GM18873 (cell line): ENCODE measurements at regions not wholly inside any gene's neighbourhood (a gene's known extent, or its start where the extent isn't known, plus 50 kb on each side); places are given as distances from the start of the nearest gene placed in this dataset.

Experiments used
- ATAC-seq: cut with Tn5 transposase; IDR thresholded peaks from one replicate; pipeline ENCODE4 v1.9.1; 2021; ENCODE audit warnings: mild to moderate bottlenecking, moderate library complexity, moderate number of reproducible peaks; ENCODE audit not compliant: unreplicated experiment, low FRiP score

DNA sequence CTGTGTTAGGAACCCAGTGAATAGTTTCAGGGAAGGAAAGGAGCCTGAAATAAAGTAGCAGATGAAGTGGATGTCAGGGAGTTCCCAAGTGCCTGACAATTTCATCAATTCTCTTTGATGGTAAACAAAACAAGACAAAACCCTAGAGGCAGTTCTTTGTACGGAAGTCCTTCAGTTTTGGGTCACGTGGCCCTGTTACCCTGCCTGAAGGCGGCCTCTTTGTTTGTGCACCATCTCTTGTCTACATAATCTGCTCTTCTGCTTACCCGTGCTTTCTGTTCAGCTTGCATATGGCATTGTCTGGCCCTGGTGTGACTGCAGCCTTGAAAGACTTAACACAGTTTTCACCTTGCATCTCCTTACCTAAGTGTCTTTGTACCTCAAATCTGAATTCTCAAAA lies 166.7 kb upstream of the DUSP10 start:
- ATAC-seq, result no peak

GRCh38 chr1:221907166-221907932 lies 165.5 kb upstream of the DUSP10 start:
- ATAC-seq, result no peak

DNA sequence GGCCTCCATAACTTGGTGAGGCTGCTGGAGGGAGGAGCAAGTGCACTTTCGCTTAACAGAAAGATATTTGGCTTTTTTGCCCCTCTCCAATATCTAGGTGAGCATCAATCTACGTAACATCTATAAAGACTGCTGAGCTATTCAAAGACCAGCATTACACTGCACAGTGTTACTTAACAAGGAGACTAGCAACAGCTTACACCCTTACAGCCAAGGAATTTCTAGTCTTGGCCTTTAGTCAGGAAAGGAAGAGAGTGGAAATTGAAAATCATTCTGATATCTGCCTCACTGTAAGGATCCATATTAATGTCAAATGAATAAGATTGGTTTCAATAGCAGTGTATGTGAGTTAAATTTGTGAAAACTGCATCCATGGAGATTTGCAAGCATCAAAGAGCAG lies 163.9 kb upstream of the DUSP10 start:
- ATAC-seq, result no peak

GRCh38 chr1:221904319-221904718 lies 162.4 kb upstream of the DUSP10 start:
- ATAC-seq, result no peak

DNA sequence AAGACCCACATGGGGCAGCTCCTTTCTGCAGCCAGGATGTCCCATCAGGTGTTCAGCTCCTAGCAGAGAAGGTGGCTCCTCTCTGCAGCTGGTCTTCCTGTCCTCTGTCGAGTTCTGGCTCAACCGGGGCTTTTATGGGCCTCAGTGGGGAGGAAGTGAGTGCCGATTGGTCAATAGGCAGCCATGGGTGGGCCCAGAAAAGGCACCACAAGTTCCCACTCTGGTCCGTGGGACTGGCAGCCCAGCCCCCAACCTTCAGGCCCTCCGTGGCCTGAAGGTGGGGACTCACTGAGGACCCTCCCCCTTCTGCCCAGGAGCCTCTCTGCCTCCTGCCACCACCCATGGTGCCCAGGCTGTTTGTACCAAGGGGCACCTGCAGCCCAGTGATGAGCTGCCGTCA lies 161.7 kb upstream of the DUSP10 start:
- ATAC-seq, result no peak

DNA sequence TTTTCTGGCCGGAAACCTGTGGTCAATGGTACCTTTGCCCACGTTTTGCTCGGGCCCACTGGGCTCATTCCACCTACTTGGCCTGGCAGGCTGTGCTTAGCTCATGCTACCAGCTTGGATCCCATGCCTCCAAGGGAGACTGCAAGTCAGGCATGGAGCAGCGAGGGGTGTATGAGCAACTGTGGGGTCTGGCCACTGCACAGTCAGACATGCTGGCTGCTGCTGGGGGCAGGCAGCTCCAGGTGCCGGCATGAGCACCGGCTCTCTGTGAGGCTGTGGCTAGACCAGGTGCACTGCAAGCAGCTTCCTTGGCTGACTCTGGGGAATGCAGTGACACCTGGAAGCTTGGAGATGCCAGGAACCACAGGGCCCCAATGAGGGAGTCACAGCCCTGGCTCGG lies 161.1 kb upstream of the DUSP10 start:
- ATAC-seq, result no peak

- ATAC-seq, result no peak
Measured at GRCh38 chr1:221900678-221901077, 158.8 kb upstream of the DUSP10 start.

DNA sequence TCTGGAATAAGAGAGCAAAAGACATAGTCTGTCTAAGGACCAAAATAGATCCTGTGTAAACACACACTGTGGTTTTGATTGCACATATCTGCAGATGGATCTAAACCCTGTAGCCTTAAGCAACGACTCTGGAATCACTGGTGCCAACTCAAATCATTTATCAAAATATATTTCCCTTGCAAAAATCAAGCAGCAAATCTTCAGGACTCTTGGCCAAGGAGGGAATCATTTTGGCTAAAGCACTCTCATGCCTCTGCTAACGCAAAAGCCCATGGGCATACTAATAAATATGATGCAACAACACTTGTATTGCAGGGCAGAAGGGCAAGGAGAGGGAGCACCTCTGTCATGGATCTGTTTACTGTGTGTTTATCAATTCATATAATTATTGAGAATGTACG lies 155.4 kb upstream of the DUSP10 start:
- ATAC-seq, result no peak

GRCh38 chr1:221892301-221892830 lies 150.5 kb upstream of the DUSP10 start:
- no peak for ATAC-seq

GRCh38 chr1:221891708-221892107 lies 149.8 kb upstream of the DUSP10 start:
- no peak for ATAC-seq

- no peak for ATAC-seq
Measured at GRCh38 chr1:221888801-221889200, 146.9 kb upstream of the DUSP10 start.

DNA sequence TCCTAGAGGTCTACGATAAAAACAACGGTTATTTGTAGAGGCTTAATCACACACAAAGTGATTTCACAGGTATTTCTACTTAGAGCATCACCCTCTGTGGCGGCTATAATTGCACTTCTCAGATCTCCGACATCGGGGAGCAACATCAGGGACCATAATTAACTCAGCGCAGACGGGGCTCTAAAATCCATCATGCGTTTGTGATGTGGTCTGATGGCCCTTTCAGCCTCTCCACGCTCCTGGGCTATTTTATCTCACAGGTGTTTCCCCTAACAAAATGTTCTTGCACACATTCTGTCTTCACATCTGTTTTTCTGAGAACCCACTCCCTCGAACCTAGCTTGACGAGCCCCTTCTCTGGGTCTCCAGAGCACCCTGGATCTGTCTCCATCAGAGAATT lies 146.3 kb upstream of the DUSP10 start:
- no peak for ATAC-seq

DNA sequence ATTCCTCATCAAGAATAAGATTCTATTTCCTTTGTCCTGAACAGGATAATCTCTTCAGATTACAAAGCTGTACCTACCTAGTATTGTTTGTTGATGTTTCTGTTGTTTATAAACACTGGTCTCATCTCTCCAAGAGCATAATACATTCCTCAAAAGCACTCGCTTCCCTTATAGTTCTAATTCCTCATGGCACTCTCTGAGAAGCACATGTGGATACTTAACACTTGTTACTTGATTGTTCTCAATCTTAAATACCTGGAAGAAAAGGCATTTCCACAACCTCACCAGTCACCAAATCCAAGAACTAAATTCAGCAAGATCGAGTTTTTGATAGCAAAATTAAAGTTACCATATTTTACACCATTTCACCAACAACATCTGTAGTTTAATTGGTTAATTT lies 145.9 kb upstream of the DUSP10 start:
- ATAC-seq, result no peak

DNA sequence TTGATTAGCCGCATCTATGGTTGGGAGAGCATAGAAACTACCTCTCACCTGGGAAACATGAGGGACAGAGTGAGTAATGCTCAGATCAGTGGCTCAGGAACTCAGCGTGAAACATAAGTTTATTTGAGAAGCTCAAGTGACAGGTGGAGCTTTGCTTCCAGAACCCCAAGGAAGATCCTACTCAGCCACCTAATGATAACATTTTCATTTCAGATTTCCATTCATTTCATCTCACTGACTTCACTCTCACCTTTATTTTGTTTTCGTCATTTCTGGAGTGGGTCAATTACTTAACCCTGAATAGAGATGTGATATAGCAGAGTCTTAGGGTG lies 145.5 kb upstream of the DUSP10 start:
- no peak for ATAC-seq

DNA sequence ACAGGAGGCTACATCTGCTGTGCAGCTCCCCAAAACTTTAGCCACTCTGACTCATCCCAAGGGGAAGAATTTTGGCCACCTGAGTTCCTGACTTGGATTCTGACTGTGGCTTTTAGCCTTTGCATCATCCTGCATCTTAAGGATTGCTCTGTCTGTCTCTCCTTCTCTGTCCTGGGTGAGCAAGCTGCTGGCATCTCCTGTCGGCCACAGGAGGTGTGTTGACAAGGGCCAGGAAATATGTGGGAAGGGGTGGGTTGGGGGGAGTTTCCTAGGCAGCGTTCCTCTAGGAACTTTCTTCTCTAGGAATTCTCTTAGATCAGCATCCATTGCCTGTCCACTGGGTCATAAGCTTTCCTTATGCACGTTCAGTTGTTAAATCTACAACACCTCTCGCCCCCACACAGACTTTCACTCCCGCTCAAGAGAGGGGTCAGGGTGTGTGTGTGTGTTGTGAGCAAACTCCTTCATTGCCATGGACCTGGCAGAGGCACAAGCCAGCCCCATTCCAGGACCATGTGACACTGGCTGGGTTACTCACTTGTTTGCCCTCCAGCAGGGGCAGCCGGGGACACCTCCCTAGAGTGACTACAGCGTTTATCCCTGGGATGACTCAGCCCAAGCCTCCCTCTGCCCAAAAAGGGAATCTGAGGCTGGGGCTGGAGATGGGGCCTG lies 145.0 kb upstream of the DUSP10 start:
- ATAC-seq, result no peak

GRCh38 chr1:221886311-221886710 lies 144.4 kb upstream of the DUSP10 start:
- no peak for ATAC-seq

DNA sequence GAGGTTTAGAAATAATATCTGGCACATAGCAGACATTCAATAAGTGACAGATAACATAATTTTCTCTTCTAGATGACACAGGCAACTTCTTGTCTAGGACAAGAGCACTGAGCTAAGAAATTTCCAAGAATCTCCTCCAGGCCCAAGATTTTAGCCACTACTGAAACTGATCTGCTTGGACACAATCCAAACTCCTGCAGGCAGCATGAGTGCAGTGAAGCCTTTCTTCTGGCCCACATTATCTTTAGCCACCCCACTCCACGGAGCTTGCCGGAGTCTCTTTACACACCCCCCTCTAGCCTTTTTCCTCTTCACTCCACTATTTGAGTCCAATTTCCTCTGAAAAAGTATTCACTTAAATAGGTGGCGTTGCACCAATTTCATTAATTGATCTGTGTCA lies 142.9 kb upstream of the DUSP10 start:
- no peak for ATAC-seq

GRCh38 chr1:221881805-221882581 lies 140.1 kb upstream of the DUSP10 start:
- ATAC-seq, result no peak

- no peak for ATAC-seq
Measured at GRCh38 chr1:221880182-221880581, 138.3 kb upstream of the DUSP10 start.

- ATAC-seq, result peak; percentile 64
Measured at GRCh38 chr1:221878134-221878533, 136.2 kb upstream of the DUSP10 start.

DNA sequence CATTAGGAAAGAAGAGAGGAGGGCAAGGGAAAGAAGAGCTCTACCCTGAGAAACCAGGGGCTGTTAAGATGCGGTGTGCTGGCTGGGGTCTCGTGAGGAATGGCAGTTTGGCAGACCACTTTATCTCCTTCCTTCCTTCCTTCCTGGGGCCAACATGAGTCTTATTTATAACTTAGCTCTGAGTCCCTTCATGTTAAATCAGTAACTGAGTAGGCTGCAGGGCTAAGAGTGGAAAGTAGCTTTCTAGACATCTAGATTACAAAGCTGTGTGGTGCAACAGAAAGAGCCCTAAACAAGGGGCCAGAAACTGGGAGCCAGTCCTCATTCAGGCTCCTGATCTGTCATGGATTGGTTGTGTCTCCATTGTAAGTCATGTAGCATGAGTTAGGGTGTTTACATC lies 135.4 kb upstream of the DUSP10 start:
- ATAC-seq, result no peak

- ATAC-seq, result no peak
Measured at GRCh38 chr1:221875004-221875330, 133.1 kb upstream of the DUSP10 start.
